ENCODE measurements at regions not wholly inside any gene's neighbourhood (a gene's known extent, or its start where the extent isn't known, plus 50 kb on each side); places are given as distances from the start of the nearest gene placed in this dataset.
A peak's percentile ranks its signal among the peaks of the same experiment; 100 is the strongest.
"Not testable (repeated sequence)": the region's sequence is repeated elsewhere in the genome, so short reads cannot be mapped to it uniquely, and the experiment has no call there.

DNA sequence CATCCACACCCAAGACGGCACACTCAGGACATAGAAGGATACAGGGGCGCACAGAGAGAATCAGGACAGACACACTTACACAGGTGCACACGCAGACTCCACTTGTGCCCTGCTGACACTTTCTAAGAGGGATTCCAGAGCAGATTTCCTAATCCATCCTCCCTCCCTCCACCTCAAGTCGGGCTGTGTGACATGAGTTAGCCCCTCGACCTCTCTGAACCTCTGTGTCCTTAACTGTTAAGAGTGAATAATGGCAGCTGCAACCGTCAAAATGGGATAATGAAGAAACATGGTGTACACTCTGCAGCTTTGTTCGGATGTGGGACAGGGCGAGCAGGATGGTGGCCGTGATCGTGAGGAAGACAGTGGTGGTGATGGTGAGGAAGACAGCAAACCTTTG lies 100.1 kb downstream of the CPN2 start:
- DNase-seq = no peak

DNA sequence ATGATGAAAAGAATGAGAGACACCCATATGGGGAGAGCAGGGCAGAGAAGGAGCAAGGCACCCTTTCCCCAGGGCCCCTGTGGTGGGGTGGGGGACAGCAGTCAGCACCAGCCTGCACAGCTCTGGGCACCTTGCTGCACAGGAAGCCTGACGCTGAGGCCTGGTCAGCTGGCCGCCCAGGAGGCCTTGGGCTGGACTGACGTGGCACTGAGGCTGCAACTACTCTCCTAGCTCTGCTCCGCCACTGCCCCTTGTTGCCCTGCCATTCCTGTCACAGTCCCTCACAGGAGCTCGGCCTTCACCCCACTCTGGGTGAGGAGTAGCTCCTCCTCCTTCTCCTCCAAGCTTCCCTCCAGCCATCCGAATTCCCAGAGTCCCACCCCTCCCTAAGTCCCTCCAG lies 99.7 kb downstream of the CPN2 start:
- no peak for DNase-seq

GRCh38 chr3:194251891-194252560 lies 99.1 kb downstream of the CPN2 start:
- DNase-seq = no peak

DNA sequence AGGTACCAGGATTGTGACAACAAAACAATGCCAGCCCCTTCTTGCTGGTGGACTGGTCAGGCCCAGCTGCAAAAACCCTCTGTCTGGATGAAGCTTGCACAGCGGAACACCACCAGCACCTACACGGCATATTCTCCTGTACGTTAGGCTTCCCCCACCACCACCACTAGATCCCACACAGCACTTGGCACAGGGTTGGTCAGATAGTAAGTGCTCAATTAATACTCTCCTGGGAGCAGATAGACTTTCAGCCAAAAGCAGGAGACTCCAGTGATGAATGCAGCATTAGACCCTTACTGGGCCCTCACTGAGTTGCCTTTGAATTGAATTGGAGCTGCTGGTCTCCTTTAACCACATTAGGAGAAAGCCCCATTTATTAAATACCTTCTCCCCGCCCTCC lies 97.9 kb downstream of the CPN2 start:
- DNase-seq = no peak

DNA sequence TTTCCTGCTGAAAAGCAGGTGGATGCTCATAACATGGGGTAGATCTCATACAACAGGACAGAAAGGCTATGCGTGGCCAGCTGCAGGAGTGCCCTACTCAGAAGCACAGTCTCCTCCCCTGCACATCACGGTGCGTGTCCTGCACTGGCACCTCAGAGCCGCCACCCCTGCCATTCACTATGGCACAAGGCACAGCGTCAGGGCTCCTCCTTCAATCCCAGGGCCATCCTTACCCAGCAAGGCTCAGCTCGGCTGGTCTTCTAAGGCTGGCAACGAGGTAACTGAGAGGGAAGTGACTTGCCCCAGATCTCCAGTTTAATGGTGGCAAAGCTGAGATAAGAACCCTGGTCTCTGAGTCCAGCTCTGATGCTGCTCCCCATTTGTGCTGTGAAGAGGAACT lies 97.1 kb downstream of the CPN2 start:
- DNase-seq = no peak

GRCh38 chr3:194255252-194256039 lies 95.7 kb downstream of the CPN2 start:
- DNase-seq = no peak

- DNase-seq = no peak
Observed at GRCh38 chr3:194256040-194256945, 94.8 kb downstream of the CPN2 start.

GRCh38 chr3:194257151-194257621 lies 93.9 kb downstream of the CPN2 start:
- no peak for DNase-seq

DNA sequence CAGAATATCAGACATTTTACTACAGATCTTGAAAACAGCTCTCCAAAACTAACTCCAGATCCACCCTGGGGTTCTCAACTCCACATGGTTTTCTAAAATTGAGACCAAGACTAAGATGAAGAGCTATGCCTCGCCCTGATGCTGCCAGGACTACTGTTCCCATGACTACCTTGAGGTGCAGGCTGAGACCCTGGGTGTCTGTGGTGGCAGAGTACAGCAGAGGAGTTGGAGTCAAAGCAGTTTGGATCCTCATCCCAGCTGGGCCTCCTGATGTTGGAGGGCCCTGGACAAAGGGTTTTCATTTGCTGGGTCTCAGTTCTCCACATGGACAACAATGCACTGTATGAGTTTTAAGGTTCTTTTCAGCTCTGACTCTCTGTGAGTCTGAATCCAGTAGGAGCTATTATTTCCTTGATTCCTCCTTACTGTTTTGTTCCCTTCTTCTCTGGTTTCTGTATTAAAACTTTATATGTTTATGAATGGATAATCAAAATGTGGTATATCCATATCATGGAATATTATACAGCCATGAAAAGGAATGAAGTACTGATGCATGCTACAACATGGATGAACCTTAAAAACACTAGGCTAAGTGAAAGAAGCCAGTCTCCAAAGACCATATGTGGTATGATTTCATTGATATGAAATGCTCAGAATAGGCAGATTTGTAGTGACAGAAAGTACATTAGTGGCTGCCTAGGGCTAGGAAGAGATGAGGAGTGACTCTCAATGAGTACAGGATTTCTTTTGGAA lies 93.0 kb downstream of the CPN2 start:
- DNase-seq = no peak

DNA sequence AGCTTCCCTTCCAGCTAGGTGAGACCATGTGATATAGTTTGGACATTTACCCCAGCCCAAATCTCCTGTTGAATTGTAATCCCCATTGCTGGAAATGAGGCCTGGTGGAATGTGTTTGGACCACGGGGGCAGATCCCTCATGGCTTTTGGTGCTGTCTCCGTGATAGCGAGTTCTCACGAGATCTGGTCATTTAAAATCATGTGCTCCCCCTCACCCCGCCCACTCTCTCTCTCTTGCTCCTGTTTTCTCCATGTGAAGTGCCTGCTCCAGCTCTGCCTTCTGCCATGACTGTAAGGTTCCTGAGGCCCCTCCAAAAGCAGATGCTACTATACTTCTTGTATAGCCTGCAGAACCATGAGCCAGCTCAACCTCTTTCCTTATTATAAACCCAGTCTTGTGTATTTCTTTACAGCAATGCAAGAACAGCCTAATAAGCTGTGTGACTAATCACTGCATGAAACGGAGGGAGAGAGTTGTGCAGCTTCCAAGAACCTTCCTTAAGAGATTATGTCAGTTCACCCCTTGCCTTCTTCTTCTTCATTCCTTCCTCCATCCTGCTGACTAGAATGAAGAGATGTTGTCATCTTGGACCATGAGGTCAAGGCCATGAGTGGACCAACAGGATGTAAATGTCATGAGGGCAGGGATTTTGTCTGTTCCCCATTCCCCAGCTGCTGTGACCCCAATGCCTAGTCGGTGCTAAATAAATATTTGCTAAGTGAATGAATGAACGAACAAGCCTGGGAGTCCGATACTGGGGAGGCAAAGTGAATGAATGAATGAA lies 91.0 kb downstream of the CPN2 start:
- DNase-seq = no peak

GRCh38 chr3:194261581-194262063 lies 89.5 kb downstream of the CPN2 start:
- DNase-seq = no peak

DNA sequence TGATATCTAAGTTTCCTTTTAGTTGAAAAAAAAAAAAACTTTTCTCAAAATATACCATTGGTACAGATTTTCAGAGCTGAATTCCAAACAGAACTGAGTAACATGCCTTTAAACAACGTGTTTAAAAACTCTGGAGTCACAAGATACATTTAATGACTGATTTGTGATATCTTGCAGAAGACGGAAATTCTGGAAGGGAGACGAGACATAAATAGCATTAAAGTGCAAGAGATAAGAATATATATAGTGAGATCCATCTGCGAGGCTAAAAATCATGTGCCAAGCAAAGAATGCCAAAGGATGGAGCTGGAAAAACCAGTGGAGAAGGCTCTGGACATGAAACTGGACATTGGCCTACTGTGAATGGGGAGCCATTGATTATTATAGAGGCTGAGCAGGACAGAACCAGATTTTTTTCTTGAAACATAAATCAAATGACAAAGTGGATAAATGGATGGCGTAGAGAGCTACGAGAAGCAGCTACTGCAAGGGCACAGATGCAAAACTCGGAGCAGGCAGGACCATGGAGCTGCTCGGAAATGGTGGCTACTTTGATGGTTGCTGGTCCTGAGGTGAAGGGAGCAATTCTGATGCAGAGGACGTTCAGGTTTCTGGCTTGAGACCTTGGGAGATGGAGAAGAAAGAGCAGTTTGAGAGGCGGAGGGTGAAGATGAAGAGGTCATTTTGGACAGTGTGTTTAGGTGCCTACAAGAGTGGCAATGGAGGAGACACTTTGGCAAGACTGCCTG lies 88.8 kb downstream of the CPN2 start:
- no peak for DNase-seq

DNA sequence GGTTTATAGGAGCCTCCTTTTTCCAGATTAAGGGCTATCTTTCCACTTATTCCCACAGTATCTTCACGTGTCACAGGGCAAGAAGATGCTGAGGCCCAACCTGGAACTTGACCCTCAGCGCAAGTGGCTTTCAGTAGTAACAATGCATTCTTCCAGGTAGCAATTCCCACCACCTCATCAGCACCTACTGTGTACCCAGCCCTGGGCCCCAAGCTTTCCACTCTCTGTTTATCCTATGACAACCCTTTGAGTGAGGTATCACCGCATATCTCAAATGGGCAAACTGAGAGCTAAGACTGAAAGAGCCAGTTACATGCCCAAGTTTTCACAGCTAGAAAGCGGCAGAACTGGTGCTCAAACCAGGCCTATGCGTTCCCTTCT lies 88.2 kb downstream of the CPN2 start:
- DNase-seq = no peak

GRCh38 chr3:194264631-194265504 lies 86.3 kb downstream of the CPN2 start:
- not testable (repeated sequence) for DNase-seq

- peak; percentile 50 for DNase-seq
Observed at GRCh38 chr3:194265505-194265892, 85.6 kb downstream of the CPN2 start.

- no peak for DNase-seq
Observed at GRCh38 chr3:194265996-194266964, 84.8 kb downstream of the CPN2 start.

GRCh38 chr3:194267744-194268653 lies 83.1 kb downstream of the CPN2 start:
- no peak for DNase-seq
